ENCODE measurements at regions not wholly inside any gene's neighbourhood (a gene's known extent, or its start where the extent isn't known, plus 50 kb on each side); places are given as distances from the start of the nearest gene placed in this dataset.

DNA sequence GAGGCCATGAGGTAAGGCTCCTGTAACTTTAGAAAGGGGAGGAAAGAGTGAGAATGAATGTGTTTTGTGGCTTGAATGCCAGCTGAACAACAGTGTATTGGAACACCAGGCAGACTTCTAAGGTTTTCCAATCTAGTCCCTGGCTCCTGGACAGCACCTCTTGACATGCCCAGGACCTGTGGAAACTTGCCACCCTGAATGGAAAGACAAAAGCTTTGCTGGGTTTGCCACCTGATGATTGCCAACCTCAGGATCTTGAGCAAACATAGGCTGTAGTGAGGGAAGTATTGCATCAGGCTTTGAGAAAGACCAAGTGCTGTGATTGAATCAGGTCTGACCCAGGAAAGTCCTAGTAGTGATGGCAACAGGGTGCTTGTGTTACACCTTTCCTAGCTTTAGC lies 1393.1 kb upstream of the DIAPH2 start:
- TF ChIP-seq L3MBTL2 (conservative IDR thresholded peaks at IDR 0.05): no peak
- no peak for TF ChIP-seq NFRKB (IDR thresholded peaks at IDR 0.05)
- TF ChIP-seq FOXM1 (IDR thresholded peaks at IDR 0.05; ENCODE audit: borderline replicate concordance): no peak
- TF ChIP-seq SUZ12 (IDR thresholded peaks at IDR 0.05): no peak
- no peak for TF ChIP-seq LEF1 (IDR thresholded peaks at IDR 0.05; ENCODE audit: borderline replicate concordance)
